IPS-NIHi11 (cell line): ENCODE measurements at regions not wholly inside any gene's neighbourhood (a gene's known extent, or its start where the extent isn't known, plus 50 kb on each side); places are given as distances from the start of the nearest gene placed in this dataset.
"Not testable (repeated sequence)": the region's sequence is repeated elsewhere in the genome, so short reads cannot be mapped to it uniquely, and the experiment has no call there.

Experiments
- DNase-seq: peaks from one replicate; pipeline ENCODE4 v3.0.0; 2012; ENCODE audit warnings: mixed read lengths, low spot score

DNA sequence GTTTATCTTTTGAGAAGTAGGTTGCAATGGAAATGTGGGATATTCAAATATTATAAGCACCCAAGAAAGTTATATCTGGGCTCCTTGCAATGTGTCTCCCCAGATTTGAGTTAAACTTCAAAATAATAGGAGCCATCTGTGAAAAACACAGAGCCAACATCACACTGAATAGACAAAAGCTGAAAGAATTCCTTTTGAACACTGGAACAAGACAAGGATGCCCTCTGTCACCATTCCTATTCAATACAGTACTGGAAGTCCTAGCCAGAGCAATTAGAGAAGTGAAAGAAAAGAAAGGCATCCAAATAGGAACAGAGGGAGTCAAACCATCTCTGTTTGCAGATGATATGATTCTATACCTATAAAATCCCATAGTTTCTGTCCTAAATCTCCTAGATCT is 114.3 kb upstream of the IL1RAPL1 start:
- DNase-seq = no peak

DNA sequence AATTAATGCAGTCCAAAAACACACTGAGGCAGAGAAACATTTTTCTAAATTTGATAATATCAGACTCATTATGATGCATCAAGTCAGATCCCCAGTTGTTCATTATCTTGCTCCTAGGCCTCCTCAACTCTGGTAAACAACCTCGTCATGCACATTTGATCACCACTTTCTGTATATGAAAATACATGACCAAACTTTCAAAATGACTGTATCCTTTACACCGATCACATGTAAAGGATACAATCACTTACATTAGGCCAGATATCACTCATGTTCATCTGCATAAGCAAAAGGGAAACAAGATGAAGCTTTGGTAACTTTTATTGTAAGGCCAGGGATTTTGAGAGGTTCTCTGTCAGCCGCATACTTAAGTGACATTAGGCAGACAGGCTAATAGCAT is 99.4 kb upstream of the IL1RAPL1 start:
- DNase-seq = no peak

DNA sequence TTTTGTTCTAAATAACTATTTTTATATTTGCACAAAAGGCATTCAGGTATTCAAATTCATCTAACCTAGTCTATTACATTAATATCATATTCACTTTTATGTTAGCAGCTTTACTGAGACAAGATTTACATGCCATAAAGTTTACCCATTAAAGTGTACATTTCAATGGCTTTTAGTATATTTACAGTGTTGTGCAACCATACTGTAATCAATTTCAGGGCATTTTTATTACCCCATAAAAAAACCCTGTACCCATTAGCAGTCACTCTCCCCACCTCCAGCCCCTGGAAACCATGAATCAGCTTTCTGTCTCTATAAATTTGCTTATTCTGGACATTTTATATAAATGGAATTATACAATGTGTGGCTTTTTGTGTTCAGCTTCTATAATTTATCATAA is 95.9 kb upstream of the IL1RAPL1 start:
- DNase-seq = no peak

DNA sequence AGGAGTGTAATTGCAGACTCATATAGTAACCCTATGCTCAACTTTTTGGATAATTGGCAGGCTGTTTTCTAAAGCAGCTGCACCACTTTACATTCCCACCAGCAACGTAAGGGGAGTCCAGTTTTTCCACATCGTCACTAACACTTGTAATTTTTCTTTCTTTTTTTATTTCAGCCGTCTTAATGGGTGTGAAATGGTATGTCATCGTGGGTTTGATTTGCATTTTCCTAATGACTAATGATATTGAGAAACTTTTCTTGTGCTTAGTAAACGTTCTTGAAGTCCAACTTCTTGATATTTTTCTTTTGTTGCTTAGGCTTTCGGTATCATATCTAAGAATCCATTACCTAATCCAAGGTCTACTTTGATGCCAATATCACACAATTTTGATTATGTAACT is 95.3 kb upstream of the IL1RAPL1 start:
- no peak for DNase-seq

DNA sequence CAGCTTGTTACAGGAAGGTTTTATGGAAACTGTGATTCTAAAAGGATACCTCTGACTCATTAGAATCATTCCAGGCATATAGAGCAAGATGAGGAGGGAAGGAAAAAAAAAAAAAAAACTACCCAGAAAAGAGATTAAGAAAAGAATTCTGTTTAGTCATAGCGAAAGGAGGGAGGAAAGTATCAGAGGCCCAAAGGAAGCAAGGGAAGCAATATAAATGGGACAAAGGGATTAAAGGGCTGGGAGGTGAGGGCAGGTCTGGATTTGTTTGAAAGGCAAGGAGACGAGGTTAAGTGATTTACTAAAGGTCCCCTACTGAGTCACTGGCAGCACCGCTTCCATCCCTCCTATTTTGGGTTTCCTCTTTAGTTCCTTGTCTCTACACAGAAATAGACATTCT is 88.6 kb upstream of the IL1RAPL1 start:
- DNase-seq = peak; percentile 29

DNA sequence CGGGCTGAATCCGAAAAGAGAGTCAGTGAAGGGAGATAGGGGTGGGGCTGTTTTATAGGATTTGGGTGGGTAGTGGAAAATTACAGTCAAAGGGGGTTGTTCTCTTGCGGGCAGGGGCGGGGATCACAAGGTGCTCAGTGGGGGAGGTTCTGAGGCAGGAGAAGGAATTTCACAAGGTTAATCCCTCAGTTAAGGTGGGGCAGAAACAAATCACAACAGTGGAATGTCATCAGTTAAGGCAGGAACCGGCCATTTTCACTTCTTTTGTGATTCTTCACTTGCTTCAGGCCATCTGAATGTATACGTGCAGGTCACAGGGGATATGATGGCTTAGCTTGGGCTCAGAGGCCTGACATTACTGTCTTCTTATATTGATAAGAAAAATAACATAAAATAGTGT is 84.6 kb upstream of the IL1RAPL1 start:
- DNase-seq = not testable (repeated sequence)

DNA sequence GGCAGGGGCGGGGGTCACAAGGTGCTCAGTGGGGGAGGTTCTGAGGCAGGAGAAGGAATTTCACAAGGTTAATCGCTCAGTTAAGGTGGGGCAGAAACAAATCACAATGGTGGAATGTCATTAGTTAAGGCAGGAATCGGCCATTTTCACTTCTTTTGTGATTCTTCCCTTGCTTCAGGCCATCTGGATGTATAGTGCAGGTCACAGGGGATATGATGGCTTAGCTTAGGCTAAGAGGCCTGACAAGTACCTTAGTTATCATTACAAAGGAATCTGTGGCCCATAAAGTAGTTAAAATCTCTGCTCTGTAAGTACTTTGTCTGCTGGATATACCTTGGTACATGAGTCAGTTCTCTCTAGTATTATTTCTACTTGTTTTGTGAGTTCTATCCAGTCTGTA is 79.6 kb upstream of the IL1RAPL1 start:
- DNase-seq = not testable (repeated sequence)

DNA sequence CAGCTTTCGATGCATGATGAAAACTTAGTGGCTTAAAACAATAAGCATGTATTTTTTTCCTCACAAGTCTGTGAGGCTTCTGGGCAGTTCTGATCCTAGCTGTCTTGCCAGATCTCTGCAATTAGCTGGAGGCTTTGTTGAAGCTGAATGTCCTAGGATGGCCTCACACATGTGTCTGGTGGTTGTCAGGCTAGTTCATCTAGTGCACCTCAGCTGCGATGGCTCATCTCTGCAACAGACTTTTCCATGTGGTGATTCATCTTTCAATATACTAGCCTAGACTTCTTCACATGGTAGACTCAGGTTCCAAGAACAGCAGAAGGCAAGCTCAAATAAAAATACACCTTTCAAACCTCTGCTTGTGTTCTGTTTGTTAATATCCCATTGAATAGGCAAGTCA is 66.5 kb upstream of the IL1RAPL1 start:
- no peak for DNase-seq

DNA sequence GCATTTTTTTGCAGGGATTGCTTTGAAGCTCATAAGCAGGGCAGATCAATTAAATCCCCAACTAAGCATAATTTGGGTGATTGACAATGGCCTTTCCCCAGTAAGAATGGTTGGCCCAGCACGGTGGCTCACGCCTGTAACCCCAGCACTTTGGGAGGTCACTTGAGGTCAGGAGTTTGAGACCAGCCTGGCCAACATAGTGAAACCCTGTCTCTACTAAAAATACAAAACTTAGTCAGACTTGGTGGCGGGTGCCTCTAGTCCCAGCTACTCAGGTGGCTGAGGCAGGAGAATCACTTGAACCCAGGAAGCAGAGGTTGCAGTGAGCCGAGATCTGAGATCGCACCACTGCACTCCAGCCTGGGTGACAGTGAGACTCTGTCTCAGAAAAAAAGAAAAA is 58.9 kb upstream of the IL1RAPL1 start:
- DNase-seq = not testable (repeated sequence)
